EH (cell line): ENCODE measurements at regions not wholly inside any gene's neighbourhood (a gene's known extent, or its start where the extent isn't known, plus 50 kb on each side); places are given as distances from the start of the nearest gene placed in this dataset.

ENCODE experiments used
- DNase-seq: peaks from one replicate; pipeline ENCODE4 v3.0.0-alpha.2; 2015; ENCODE audit warnings: low read depth

GRCh38 chr22:47225080-47225930 lies 462.9 kb downstream of the TBC1D22A start:
- DNase-seq: no peak
